Thyroid gland (tissue), 4 donors: ENCODE measurements at regions not wholly inside any gene's neighbourhood (a gene's known extent, or its start where the extent isn't known, plus 50 kb on each side); places are given as distances from the start of the nearest gene placed in this dataset.

Experiments used
- POLR2A ChIP-seq, 2 donors: fragments of 450-650 bp; IDR thresholded peaks; one replicate each; pipeline ENCODE4 v1.6.1; 2017; ENCODE audit warnings: antibody characterized with exemption in 2 of 2, mild to moderate bottlenecking in 2 of 2, moderate library complexity in 1 of 2
- TF ChIP-seq, protein P1 (sequence below), 6 experiments: fragments of 200-600 bp in 3 of 6; fragments of 450-650 bp in 3 of 6; sonication (generic) in 3 of 6; IDR thresholded peaks; one replicate each; pipeline ENCODE4 v1.5.1; 2016 to 2019; ENCODE audit warnings: antibody characterized with exemption in 6 of 6, mild to moderate bottlenecking in 2 of 6, inconsistent platforms in 1 of 6, moderate library complexity in 1 of 6

GRCh38 chr4:23401572-23401971 lies 488.3 kb downstream of the PPARGC1A start:
- TF ChIP-seq, protein P1, sequence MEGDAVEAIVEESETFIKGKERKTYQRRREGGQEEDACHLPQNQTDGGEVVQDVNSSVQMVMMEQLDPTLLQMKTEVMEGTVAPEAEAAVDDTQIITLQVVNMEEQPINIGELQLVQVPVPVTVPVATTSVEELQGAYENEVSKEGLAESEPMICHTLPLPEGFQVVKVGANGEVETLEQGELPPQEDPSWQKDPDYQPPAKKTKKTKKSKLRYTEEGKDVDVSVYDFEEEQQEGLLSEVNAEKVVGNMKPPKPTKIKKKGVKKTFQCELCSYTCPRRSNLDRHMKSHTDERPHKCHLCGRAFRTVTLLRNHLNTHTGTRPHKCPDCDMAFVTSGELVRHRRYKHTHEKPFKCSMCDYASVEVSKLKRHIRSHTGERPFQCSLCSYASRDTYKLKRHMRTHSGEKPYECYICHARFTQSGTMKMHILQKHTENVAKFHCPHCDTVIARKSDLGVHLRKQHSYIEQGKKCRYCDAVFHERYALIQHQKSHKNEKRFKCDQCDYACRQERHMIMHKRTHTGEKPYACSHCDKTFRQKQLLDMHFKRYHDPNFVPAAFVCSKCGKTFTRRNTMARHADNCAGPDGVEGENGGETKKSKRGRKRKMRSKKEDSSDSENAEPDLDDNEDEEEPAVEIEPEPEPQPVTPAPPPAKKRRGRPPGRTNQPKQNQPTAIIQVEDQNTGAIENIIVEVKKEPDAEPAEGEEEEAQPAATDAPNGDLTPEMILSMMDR (IDR thresholded peaks at IDR 0.05): no peak
- TF ChIP-seq POLR2A (IDR thresholded peaks at IDR 0.05): no peak
